Kidney (tissue), 13 donors: ENCODE measurements at regions not wholly inside any gene's neighbourhood (a gene's known extent, or its start where the extent isn't known, plus 50 kb on each side); places are given as distances from the start of the nearest gene placed in this dataset.

Experiments used
- DNase-seq, 5 donors: peaks; one replicate each; pipeline ENCODE4 v3.0.0-alpha.2; 2013 to 2020
- FAIRE-seq: peaks from 2 replicates; lab custom pipeline; 2012; peaks lifted over from hg19 to GRCh38; lab: Jason Lieb, UNC
- H3K27ac ChIP-seq, 2 donors: one replicate each; pipeline ENCODE4 v1.7.0; 2013; ENCODE audit warnings: low read depth in 2 of 2, low read length in 2 of 2, inconsistent platforms in 1 of 2
- H3K27me3 ChIP-seq: one replicate; pipeline ENCODE4 v1.7.1; 2013; ENCODE audit warnings: low read length, inconsistent platforms; ENCODE audit not compliant: control insufficient read depth, insufficient read depth
- H3K36me3 ChIP-seq, 3 donors: one replicate each; pipeline versions ENCODE4 v1.7.0 to v1.7.1; 2013; ENCODE audit warnings: low read length in 3 of 3, control low read depth in 1 of 3, inconsistent platforms in 1 of 3; ENCODE audit not compliant: insufficient read depth in 3 of 3, control insufficient read depth in 2 of 3
- H3K4me1 ChIP-seq, 3 donors: one replicate each; pipeline versions ENCODE4 v1.7.0 to v1.7.1; 2013; ENCODE audit warnings: low read length in 3 of 3, inconsistent platforms in 1 of 3, low read depth in 1 of 3; ENCODE audit not compliant: control insufficient read depth in 2 of 3, insufficient read depth in 2 of 3
- H3K4me3 ChIP-seq, 3 donors: one replicate each; pipeline versions ENCODE4 v1.7.0 to v1.8.1; 2013; ENCODE audit warnings: low read length in 3 of 3, control low read depth in 1 of 3, inconsistent platforms in 1 of 3
- H3K9ac ChIP-seq, 3 donors: one replicate each; pipeline versions ENCODE4 v1.7.0 to v1.7.1; 2013; ENCODE audit warnings: low read length in 3 of 3, control low read depth in 1 of 3, inconsistent platforms in 1 of 3
- H3K9me3 ChIP-seq, 3 donors: one replicate each; pipeline versions ENCODE4 v1.7.0 to v1.7.1; 2013; ENCODE audit warnings: low read length in 3 of 3, control low read depth in 1 of 3, inconsistent platforms in 1 of 3; ENCODE audit not compliant: control insufficient read depth in 2 of 3, insufficient read depth in 1 of 3
- CTCF ChIP-seq: IDR thresholded peaks from 3 replicates; pipeline ENCODE4 v1.5.1; 2012; ENCODE audit warnings: mild to moderate bottlenecking, moderate library complexity, borderline replicate concordance; ENCODE audit not compliant: insufficient read depth; ENCODE audit errors: extremely low read depth
- intact Hi-C: fragments of 100-400 bp; cut with DNase I; formaldehyde crosslinking; loops from one replicate; pipeline ENCODE4 v1.11.1; 2022
- donor health status: control.
- donor health status: control.
- donor health status: control.
- donor health status: control.
- donor health status: control.
- donor health status: DM: yes; HTN: yes; CAD: no.
- donor health status: Normal renal cell carcinoma (clear cell type).

DNA sequence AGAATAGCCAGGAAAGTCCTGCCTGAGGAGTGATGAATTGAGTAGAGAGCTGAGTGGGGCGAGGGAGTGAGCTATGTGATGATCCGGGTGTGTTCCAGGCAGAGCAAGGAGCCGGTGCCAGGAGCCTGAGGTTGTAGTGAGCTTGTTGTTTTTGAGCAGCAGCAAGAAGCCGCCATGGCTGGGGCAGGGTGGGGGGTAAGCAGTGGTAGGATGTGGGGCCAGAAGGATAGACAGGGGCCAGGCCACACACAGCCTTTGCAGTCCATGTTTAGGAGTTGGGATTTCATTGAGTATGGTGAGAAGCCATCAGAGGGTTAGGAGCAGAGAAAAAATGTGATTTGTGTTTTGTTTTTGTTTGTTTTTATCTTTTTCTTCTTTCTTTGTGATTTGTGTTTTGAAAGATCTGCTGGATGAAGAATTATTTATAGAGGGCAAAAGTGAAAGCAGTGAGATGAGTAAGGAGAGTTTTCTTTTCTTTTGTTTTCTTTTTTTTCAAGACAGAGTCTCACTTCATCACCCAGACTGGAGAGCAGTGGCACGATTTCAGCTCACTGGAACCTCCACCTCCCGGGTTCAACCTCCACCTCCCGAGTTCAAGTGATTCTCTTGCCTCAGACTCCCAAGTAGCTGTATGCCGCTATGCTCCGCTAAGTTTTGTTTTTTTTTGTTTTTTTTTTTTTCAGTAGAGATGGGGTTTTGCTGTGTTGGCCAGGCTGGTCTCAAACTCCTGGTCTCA, 92.3 kb upstream of the BCAT1 start:
- no peaks in the 10 kb centered on the region for H3K4me1 ChIP-seq
- no peak for TF ChIP-seq CTCF
- H3K36me3 ChIP-seq, result no peaks in the 10 kb centered on the region
- no peak for DNase-seq
- no peak overlapping the region for H3K9ac ChIP-seq
- intact Hi-C loops, result no loop called here
- peak overlapping the region in 1 of 2 donors; percentile 41 for H3K27ac ChIP-seq
- no peak for FAIRE-seq
- no peaks in the 10 kb centered on the region for H3K9me3 ChIP-seq
- no peak overlapping the region for H3K4me3 ChIP-seq
- no peaks in the 10 kb centered on the region for H3K27me3 ChIP-seq

DNA sequence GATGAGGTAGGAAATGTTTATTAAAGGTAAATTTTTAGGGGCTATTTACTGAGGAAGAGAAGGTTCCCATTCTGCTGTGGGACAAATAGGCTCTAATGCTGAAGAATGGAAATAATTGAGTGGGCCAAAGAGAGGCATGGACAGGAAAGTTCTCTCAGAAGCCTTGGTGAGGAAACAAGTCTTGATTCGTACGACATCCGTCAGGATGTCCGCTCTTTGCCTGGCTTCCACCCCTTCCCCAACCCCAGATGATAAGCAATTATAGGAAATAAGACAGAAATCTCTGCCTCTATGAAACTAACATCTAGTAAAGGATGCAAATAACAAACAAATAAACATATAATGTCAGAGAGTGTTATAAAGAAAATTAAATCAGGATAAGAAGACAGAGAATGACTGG, 91.7 kb upstream of the BCAT1 start:
- Histone ChIP-seq H3K27ac (peak overlapping the region in 1 of 2 donors; percentile 41), H3K36me3 (no peaks in the 10 kb centered on the region), H3K4me1 (no peaks in the 10 kb centered on the region), H3K9ac (no peak overlapping the region), H3K9me3 (no peaks in the 10 kb centered on the region), H3K4me3 (no peak overlapping the region), H3K27me3 (no peaks in the 10 kb centered on the region)
- intact Hi-C loops, result no loop called here
- FAIRE-seq, result no peak
- DNase-seq, result no peak
- TF ChIP-seq CTCF, result no peak

GRCh38 chr12:25034676-25035075, 85.8 kb upstream of the BCAT1 start:
- Histone ChIP-seq H3K27ac (no peak overlapping the region), H3K27me3 (no peaks in the 10 kb centered on the region), H3K9ac (no peak overlapping the region), H3K9me3 (no peaks in the 10 kb centered on the region), H3K36me3 (no peaks in the 10 kb centered on the region), H3K4me1 (no peaks in the 10 kb centered on the region), H3K4me3 (no peak overlapping the region)
- TF ChIP-seq CTCF, result no peak
- intact Hi-C loops, result no loop called here
- DNase-seq (no peak), FAIRE-seq (no peak)
